ENCODE measurements at regions not wholly inside any gene's neighbourhood (a gene's known extent, or its start where the extent isn't known, plus 50 kb on each side); places are given as distances from the start of the nearest gene placed in this dataset.

DNA sequence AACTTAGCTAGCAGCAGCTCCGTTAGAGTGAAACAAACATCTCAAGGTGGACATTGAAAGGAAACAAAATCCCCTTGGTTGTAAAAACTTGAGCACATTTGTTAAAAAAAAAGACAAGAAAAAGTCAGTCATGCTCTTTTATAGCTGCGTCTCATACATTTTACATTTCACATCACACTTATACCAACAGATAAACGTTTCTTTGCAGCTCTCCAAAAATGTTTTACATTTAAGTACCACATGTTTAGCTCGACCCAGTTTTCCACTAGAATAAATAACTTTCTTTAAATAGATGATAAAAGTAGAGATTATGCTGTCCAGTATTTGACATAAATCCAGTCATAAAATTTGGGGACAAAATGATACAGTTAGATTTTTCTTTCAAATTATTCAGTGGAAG is 297.0 kb upstream of the ST6GAL2 start:
- H3K36me3 ChIP-seq (replicated peaks in 1 of 2; ENCODE audit: control insufficient read depth in 1 of 2, insufficient read depth in 2 of 2, low read length in 1 of 2): no peaks in the 10 kb centered on the region
- H3K9ac ChIP-seq: no peak overlapping the region
- no peaks in the 10 kb centered on the region for H3K9me3 ChIP-seq
- TF ChIP-seq GATA2 (CRISPR knock-in tag; IDR thresholded peaks at IDR 0.05) (no peak), JUND (IDR thresholded peaks at IDR 0.05) (no peak), NFIC (IDR thresholded peaks at IDR 0.05; ENCODE audit: borderline replicate concordance) (no peak), EP300 (IDR thresholded peaks at IDR 0.05; ENCODE audit: borderline replicate concordance in 1 of 2, low read depth in 1 of 2, low read length in 1 of 2) (no peak), CHD2 (IDR thresholded peaks at IDR 0.05; ENCODE audit: low read length, partially characterized antibody) (no peak), FOXJ3 (CRISPR knock-in tag; IDR thresholded peaks at IDR 0.05) (no peak), RCOR1 (IDR thresholded peaks at IDR 0.05; ENCODE audit: low read length) (no peak), FOSL2 (IDR thresholded peaks at IDR 0.05; ENCODE audit: borderline replicate concordance, low read depth) (no peak), ELF1 (IDR thresholded peaks at IDR 0.05) (no peak), TEAD4 (IDR thresholded peaks at IDR 0.05; ENCODE audit: borderline replicate concordance, insufficient read depth) (no peak), MXI1 (IDR thresholded peaks at IDR 0.05; ENCODE audit: low read depth, low read length) (no peak), RFX5 (IDR thresholded peaks at IDR 0.05; ENCODE audit: low read length) (no peak), NRF1 (IDR thresholded peaks at IDR 0.05; ENCODE audit: low read depth, low read length) (no peak)
- TF ChIP-seq, protein P1, sequence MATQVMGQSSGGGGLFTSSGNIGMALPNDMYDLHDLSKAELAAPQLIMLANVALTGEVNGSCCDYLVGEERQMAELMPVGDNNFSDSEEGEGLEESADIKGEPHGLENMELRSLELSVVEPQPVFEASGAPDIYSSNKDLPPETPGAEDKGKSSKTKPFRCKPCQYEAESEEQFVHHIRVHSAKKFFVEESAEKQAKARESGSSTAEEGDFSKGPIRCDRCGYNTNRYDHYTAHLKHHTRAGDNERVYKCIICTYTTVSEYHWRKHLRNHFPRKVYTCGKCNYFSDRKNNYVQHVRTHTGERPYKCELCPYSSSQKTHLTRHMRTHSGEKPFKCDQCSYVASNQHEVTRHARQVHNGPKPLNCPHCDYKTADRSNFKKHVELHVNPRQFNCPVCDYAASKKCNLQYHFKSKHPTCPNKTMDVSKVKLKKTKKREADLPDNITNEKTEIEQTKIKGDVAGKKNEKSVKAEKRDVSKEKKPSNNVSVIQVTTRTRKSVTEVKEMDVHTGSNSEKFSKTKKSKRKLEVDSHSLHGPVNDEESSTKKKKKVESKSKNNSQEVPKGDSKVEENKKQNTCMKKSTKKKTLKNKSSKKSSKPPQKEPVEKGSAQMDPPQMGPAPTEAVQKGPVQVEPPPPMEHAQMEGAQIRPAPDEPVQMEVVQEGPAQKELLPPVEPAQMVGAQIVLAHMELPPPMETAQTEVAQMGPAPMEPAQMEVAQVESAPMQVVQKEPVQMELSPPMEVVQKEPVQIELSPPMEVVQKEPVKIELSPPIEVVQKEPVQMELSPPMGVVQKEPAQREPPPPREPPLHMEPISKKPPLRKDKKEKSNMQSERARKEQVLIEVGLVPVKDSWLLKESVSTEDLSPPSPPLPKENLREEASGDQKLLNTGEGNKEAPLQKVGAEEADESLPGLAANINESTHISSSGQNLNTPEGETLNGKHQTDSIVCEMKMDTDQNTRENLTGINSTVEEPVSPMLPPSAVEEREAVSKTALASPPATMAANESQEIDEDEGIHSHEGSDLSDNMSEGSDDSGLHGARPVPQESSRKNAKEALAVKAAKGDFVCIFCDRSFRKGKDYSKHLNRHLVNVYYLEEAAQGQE (IDR thresholded peaks at IDR 0.05; ENCODE audit: low read depth, low read length): no peak
- TF ChIP-seq, protein P2, sequence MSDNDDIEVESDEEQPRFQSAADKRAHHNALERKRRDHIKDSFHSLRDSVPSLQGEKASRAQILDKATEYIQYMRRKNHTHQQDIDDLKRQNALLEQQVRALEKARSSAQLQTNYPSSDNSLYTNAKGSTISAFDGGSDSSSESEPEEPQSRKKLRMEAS (IDR thresholded peaks at IDR 0.05; ENCODE audit: low read depth): no peak
- TF ChIP-seq, protein P3, sequence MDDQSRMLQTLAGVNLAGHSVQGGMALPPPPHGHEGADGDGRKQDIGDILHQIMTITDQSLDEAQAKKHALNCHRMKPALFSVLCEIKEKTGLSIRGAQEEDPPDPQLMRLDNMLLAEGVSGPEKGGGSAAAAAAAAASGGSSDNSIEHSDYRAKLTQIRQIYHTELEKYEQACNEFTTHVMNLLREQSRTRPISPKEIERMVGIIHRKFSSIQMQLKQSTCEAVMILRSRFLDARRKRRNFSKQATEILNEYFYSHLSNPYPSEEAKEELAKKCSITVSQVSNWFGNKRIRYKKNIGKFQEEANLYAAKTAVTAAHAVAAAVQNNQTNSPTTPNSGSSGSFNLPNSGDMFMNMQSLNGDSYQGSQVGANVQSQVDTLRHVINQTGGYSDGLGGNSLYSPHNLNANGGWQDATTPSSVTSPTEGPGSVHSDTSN (IDR thresholded peaks at IDR 0.05): no peak
- CTCF ChIA-PET: interaction anchor here (1.5 kb wide), 1 partner anchor 80 kb away, joined by 3 read pairs; no protein-coding TSS in a partner anchor
- no peaks in the 10 kb centered on the region for H4K20me1 ChIP-seq (ENCODE audit: insufficient read depth)
- POLR2A ChIA-PET: no interaction called here
- no peaks in the 10 kb centered on the region for H3K4me1 ChIP-seq (ENCODE audit: control insufficient read depth in 1 of 2, insufficient read depth in 2 of 2, low read depth in 1 of 2, low read length in 1 of 2)
- no peaks in the 10 kb centered on the region for H3K9me2 ChIP-seq
- H3K27me3 ChIP-seq (ENCODE audit: insufficient read depth): no peaks in the 10 kb centered on the region
- no peak overlapping the region for H3K27ac ChIP-seq (ENCODE audit: low read depth in 2 of 2, low read length in 1 of 2)
- no peaks in the 10 kb centered on the region for H3F3A ChIP-seq (replicated peaks; ENCODE audit: insufficient read depth)
- 41% methylated on average over 4 of the region's 4 CpGs for WGBS (ENCODE audit: low lambda C conversion rate)
- H2AFZ ChIP-seq (ENCODE audit: low read depth): no peak overlapping the region
- no peak overlapping the region for H3K4me2 ChIP-seq
- H3K4me3 ChIP-seq (ENCODE audit: low read depth in 2 of 2, low read length in 1 of 2): no peak overlapping the region
- no peaks in the 10 kb centered on the region for H3K79me2 ChIP-seq (ENCODE audit: insufficient read depth)
- DNase-seq: no peak

Data from SK-N-SH (cell line).